NCI-H446 treated with DMSO at 0.1 percent for 48 hours (cell line): ENCODE measurements at regions not wholly inside any gene's neighbourhood (a gene's known extent, or its start where the extent isn't known, plus 50 kb on each side); places are given as distances from the start of the nearest gene placed in this dataset.
"Not testable (repeated sequence)": the region's sequence is repeated elsewhere in the genome, so short reads cannot be mapped to it uniquely, and the experiment has no call there.

Experiments used
- DNase-seq: peaks from one replicate; lab custom pipeline; 2025; lab: John Stamatoyannopoulos, UW

DNA sequence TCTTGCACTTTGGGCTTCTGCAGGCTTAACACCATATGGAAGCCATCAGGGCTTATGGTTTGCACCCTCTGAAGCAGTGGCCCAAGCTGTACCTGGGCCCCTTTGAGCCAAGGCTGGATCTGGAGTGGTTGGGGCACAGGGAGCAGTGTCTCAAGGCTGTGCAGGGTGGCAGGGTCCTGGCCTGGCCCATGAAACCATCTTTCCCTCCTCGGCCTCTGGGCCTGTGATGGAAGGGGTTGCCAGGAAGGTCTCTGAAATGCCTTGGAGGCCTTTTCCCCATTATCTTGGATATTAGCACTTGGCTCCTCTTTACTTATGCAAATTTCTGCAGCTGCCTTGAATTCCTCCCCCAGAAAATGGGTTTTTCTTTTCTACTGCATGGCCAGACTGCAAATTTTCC, 134.7 kb upstream of the USP9X start:
- DNase-seq, result no peak

DNA sequence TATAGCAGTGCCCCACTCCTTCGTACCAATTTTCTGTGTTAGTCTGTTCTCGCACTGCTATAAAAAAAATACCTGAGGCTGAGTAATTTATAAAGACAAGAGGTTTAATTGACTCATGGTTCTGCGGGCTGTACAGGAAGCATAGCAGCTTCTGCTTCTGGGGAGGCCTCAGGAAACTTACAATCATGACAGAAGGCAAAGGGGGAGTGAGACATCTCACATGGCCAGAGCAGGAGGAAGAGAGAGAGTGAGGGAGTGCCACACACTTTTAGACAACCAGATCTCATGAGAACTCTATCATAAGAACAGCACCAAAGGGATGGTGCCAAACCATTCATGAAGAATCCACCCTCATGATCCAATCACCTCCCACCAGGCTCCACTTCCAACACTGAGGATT, 133.8 kb upstream of the USP9X start:
- DNase-seq, result not testable (repeated sequence)

DNA sequence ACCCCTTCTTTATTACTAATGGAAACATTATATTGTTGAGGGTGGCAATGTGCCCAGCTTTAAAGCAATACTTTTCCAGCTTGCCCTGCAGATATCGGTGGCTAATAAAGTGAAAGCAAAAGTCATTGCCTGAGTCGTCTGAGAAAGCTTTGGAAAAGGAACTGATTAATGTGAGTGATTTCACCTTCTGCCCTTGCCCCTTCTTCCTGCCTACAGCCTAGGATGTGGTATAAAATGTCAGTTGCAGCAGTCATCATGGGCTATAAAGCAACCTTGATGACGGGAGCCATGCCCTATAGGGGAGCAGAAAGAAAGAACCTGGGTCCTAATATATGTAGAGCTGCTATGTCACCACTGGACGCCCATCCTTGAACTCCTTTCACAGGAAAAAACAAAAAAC, 132.4 kb upstream of the USP9X start:
- DNase-seq, result no peak

DNA sequence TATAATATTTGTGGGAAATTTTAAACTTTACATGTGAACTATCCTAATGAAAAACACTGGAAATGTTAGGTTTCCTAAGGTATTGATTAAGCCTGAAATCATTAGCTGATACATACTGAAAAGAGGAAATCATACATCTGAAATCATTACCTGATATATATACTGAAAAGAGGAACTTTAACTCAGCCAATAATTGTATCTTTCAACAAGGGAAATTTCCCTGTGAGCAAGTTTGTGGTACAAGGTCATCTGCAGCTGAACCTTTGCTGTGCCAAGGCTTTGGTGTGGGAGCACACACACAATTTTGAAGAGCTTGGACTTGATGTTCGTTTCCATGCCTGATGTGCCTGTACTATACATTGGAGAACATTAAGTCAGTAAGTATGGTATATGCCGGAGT, 131.9 kb upstream of the USP9X start:
- no peak for DNase-seq

DNA sequence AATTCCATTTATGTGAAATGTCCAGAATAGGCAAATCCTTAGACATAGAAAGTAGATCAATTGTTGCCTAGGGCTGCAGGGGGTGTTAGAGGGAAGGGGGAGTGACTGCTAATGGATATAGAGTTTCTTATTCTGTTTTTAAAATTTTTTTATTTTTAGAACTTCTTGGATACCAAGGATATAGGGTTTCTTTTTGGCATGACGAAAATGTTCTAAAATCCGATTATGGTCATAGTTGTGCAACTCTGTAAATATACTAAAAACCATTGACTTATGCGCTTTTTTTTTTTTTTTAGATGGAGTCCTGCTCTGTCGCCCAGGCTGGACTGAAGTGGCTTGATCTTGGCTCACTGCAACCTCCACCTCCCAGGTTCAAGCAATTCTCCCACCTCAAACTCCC, 125.2 kb upstream of the USP9X start:
- no peak for DNase-seq

DNA sequence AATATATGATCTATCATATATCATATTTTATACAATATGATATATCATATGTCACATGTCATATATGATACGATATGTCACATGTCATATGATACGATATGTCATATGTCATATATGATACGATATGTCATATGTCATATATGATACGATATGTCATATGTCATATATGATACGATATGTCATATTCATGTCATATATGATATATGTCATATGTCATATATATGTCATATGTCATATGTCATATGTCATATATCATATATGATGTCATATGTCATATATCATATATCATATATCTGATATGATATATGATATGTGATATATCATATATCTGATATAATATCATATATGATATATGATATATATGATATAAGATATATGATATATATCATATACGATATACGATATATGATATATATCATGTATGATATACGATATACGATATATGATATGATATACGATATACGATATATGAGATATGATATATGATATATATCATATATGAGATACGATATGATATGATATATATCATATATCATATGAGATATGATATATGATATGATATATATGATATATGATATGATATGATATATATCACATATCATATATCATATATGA, 122.3 kb upstream of the USP9X start:
- no peak for DNase-seq

DNA sequence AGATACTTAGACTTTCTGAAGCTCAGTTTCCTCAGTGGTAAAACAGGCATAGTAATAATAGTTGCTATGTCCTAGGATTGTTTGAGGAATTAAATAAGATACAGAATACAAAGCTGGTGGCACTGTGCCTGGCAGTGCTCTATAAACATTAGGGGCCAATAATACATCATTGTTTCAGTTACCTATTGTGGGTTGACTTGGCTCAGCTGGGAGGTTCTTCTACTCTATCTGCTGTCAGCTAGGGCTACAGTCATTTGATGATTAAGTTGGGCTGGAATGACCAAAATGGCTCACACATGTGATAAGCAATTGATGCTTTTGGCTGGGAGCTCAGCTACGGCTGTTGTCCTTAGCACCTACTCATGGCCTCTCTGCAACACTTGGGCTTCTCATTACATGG, 121.2 kb upstream of the USP9X start:
- no peak for DNase-seq

DNA sequence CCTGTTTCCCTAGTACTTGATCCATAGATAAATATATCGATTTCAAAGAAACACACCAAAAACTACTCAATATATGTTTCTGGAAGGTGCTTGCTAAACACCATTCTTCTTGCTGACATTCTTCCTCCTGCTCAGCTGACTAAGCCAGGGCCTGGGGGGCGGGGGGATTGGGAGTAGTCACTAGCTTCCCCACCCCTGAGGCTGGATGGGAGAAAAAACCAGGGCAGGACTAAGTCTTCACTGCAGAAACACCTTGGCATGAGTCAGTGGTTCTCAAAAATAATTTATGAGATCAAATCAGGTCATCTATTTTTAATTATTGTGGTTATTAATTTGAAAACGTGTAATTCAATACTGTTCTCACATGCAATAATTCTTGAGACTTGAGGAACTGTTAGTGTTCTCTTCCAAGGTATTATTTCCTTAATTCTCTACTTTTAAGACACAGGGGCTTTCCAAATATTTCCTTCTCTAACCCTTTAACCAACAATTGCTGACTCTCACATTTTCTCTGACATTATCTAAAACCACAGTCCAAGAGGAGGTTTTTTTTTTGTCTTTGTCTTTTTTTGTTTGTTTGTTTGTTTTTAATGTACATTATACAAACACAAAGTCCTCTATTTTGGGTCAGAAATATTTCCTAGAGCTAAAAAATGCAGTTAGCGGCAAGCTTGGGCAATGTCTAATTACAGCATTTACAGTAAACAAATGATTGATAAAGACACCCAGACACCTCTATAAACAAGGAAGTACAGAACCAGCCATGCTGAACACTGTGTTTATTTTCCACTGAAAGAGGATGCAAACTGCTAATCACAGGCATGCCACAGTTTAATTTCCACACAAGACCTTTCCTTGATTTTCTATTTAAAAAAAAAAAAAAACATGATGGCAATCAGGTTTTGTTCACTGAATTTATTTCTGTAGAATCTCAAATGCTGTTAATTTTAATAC, 120.3 kb upstream of the USP9X start:
- no peak for DNase-seq

DNA sequence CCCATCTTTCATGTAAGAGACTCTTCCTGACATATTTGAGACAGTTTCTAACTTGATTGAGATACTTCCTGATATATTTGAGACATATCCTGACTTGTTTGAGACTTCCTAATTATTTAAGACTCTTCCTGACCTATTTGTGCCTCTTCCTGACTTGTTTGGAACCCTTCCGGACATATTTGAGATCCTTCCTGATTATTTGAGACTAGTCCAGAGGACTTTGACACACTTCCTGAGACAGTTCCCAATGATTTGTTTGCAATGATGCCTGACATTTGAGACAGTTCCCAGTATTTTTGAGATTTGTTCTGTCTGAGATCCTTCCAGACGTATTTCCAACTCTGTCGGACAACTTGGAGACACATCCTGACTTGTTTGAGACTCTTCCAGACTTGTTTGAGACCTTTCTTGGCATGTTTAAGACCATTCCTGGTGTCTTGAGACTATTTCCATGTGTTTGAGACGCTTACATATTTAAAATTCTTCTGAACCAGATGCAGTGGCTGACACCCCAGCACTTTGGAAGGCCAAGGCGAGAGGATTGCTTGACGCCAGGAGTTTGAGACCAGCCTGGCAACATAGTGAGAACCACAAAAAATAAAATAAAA, 118.9 kb upstream of the USP9X start:
- no peak for DNase-seq

DNA sequence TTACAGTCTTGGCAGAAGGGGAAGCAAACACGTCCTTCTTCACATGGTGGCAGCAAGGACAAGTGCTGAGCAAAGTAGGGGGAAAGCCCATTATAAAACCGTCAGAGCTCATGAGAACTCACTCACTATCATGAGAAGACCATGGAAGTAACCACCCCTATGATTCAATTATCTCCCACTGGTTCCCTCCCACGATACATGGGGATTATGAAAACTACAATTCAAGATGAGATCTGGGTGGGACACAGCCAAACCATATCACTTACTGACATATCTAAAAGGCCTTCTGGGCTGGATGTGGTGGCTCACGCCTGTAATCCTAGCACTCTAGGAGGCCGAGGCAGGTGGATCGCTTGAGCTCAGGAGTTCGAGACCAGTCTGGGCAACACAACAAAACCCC, 117.1 kb upstream of the USP9X start:
- no peak for DNase-seq

DNA sequence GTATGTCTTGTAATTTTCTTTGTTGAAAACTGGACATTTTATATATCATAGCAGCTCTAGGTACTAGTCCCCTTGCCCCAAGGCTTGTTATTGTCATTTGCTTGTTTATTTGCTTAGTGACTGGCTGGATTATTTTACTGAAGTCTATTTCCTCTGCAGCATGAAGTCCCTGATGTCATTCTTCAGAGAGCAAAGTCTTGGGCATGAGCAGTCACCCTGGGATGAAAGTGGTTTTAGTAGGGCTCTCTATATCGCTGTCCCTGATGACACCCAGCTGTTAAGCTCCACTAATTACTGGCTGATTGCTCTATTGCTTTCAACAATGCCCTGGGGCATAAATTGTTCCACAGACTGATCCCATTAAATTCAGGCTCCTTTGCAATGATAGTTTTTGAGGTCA, 113.5 kb upstream of the USP9X start:
- DNase-seq, result no peak

DNA sequence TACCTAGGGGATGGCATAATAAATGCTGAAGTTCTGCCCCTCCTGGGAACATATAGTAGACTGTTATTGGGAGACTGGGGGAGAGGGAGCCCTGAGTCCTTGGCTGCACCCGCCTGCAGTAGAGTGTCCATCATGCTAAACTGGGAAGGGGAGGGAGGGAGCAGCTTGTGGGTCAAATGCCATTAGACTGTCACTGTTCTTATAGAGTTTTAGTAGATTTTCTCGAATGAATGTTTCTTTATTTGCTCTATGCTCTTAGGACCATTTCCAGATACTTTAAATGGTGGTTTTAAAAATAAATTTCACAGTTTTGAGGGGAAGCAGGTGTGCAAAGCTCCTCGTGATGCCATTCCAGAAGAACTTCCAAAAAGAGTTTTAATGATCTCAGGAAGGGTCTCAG, 111.6 kb upstream of the USP9X start:
- DNase-seq, result no peak

DNA sequence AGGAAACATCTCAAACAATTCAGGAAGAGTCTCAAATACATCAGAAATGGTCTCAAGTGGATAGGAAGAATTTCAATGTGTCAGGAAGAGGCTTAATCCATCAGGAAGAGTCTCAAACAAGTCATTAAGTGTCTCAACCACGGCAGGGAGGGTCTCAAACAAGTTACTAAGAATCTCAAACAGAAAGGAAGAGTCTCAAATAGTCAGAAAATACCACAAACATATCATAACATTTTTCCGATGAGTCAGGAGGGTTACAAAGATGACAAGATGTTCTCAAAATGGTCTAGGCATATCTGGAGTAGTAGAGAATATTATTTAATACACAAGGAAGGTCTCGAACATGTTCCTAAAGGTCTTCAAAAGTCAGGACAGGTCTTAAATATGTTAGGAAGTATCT, 109.3 kb upstream of the USP9X start:
- DNase-seq, result no peak

DNA sequence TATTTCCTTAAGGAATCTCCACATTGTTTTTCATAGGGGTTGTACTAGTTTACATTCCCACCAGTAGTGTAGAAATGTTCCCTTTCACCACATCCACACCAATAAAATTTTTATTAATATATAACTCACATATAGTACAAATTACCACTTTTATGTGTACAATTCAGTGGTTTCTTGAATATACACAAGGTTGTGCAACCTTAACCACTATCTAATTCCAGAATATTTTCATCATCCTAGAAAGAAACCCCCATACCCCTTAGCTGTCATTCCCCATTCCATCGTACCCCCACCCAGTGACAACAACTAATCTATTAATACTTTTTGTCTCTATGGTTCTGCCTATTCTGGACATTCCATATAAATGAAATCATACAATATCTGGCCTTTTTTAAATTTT, 108.3 kb upstream of the USP9X start:
- no peak for DNase-seq

DNA sequence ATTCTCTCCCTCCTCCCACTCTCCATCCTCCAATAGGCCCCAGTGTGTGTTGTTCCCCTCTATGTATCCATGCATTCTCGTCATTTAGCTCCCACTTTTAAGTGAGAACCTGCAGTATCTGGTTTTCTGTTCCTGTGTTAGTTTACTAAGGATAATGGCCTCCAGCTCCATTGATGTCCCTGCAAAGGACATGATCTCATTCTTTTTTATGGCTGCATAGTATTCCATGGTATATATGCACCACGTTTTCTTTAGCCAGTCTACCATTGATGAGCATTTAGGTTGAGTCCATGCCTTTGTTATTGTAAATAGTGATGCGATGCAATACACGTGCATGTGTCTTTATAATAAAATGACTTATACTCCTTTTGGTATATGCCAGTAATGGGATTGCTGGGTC, 100.3 kb upstream of the USP9X start:
- DNase-seq, result no peak

DNA sequence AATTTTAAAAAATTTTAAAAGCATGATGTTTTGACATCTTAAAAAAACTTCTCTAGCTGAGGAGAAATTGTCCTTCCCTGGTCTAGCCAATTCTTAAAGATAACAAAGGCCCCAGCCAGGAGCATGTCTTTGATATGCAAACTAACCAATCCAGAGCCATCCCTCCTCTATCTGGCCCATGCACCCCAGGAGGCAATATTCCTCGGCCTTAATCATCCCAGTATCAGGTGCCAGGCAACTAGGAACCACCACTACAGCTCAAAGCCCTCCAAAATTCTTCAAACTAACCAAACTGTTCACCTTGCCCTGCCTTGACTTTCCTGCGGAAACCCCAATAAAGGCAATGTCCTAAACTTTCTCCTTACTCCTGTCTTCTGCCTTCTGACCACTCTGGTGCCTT, 97.8 kb upstream of the USP9X start:
- no peak for DNase-seq

DNA sequence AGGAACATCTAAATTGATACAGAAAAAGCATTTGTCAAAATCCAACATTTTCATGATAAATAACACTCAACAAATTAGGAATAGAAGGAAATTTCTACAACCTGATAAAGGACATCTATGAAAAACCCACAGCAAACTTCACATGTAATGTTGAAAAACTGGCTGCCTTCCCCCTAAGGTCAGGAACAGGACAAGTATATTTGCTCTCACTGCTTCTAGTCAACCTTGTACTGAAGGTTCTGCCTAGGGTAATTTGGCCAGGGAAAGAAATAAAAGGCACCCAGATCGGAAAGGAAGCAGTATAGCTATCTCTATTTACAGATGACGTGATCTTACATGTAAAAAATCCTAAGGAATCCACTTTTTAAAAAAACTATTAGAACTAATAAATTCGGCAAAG, 97.1 kb upstream of the USP9X start:
- no peak for DNase-seq

DNA sequence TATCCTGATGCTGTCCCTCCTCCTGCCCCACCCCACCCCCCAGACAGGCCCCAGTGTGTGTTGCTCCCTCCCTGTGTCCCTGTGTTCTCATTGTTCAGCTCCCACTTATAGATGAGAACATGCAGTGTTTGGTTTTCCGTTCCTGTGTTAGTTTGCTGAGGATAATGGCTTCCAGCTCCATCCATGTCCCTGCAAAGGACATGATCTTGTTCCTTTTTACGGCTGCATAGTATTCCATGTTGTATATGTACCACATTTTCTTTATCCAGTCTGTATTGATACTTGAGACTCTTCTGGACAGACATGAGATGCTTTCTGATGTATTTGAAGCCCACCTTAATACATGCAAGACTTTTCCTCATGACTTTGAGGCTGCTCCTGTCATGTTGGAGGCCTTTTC, 91.8 kb upstream of the USP9X start:
- DNase-seq, result not testable (repeated sequence)

DNA sequence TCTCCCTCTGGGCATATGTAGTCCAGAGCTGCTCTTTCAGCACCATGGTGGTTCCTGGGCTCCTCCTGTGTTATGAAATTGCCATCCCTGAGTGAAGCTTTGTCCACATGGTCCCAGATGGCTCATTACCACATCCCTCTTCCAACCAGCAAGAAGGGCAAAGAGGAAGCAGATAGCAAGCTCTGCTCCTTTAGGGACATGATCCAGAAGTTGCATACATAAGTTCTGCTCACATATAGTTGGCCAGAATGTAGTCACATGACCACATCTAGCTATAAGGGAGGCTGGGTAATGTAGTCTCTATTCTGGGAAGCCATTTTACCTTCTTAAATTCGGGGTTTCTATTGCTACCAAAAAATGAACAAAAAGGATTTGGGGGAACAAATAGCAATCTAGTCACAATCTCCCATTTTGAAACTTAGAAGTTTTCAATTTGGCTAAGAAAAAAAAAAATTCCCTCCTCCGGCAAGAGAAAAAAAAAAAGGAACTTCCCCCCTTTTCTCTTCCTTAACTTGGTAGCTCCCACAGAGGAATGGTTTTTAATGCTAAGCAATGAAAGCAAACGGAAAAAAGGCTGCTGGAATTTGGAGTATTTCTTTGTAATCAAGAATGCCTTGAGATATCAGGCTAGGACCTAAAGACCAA, 88.2 kb upstream of the USP9X start:
- DNase-seq, result peak; percentile 35

DNA sequence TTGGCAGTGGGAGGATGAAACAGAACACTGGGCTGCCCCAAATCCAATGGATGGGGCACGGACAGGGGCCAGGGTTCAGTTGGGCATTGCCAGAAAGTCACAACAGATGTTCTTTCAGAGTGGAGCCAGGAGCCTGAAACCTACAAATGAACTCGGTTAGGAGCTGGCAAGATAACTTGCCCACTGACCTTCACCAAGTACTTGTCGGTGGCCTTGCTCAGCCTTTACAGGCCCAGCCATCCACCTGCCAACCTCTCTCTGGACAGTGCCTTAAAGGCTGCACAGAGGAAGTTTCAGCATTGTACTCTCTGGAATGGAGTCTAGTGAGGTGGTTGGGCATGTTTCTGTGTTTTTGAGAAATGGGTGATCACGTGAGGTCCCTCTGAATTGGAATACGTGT, 87.1 kb upstream of the USP9X start:
- DNase-seq, result no peak

DNA sequence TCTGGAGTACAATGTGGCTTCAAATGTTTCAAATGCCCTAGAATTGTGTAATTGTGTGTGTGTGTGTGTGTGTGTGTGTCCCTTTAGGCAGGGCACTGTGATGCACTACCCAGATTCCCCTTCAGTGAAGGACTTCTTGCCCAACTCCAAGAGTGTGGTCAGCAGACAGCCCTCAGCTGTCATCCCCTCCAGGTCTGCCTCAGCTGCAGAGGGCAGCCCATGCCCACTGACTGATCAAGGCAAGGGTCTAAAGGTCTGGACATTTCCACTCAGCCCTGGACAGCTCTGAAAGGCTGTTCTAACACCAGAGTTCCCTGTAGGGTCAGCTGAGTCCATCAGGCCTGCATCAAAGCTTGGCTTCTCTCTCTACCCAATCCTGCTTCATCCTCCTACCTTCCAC, 83.9 kb upstream of the USP9X start:
- no peak for DNase-seq

DNA sequence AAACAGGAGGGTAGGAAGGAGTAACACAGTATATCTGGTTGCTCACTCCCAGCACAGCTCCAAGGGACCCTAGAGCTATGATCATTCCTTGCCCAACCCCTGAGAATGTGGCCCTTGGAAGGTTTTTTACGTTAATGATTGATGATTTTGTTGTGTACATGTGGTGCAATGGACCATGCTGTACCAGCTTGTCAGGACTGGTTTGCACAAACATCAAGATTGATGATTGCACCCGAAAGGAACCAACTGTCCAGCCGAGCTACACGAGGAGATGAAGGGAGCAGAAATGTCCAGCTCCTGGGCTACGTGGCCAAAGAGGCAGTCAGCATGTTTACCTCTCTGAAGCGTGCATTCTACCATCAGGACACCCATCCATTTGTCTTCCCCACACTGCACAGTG, 83.2 kb upstream of the USP9X start:
- no peak for DNase-seq
